Thyroid gland (tissue), 4 donors: ENCODE measurements at regions not wholly inside any gene's neighbourhood (a gene's known extent, or its start where the extent isn't known, plus 50 kb on each side); places are given as distances from the start of the nearest gene placed in this dataset.
"Not testable (repeated sequence)": the region's sequence is repeated elsewhere in the genome, so short reads cannot be mapped to it uniquely, and the experiment has no call there.

Experiments used
- POLR2A ChIP-seq, 2 donors: fragments of 450-650 bp; IDR thresholded peaks; one replicate each; pipeline ENCODE4 v1.6.1; 2017; ENCODE audit warnings: antibody characterized with exemption in 2 of 2, mild to moderate bottlenecking in 2 of 2, moderate library complexity in 1 of 2
- TF ChIP-seq, protein P1 (sequence below), 6 experiments: fragments of 200-600 bp in 3 of 6; fragments of 450-650 bp in 3 of 6; sonication (generic) in 3 of 6; IDR thresholded peaks; one replicate each; pipeline ENCODE4 v1.5.1; 2016 to 2019; ENCODE audit warnings: antibody characterized with exemption in 6 of 6, mild to moderate bottlenecking in 2 of 6, inconsistent platforms in 1 of 6, moderate library complexity in 1 of 6

DNA sequence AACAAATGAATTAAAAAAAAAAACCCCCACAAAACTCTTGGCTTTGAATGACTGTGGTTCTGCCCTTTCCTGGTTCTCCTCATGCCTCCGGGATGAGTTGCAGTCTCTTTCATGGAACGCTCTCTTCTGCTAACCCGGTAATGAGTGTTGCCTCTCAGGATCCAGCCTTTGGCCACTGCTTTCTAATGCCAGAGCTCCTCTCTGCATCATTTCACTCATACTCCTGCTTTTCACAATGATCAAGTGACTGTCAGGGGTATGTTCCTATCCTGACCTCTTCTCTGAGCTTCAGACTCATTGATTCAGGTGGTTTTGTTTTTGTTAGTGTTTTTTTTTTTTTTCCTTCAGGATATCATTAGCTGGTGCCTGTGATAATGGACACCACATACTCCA is 230.2 kb downstream of the OPA1 start:
- TF ChIP-seq, protein P1, sequence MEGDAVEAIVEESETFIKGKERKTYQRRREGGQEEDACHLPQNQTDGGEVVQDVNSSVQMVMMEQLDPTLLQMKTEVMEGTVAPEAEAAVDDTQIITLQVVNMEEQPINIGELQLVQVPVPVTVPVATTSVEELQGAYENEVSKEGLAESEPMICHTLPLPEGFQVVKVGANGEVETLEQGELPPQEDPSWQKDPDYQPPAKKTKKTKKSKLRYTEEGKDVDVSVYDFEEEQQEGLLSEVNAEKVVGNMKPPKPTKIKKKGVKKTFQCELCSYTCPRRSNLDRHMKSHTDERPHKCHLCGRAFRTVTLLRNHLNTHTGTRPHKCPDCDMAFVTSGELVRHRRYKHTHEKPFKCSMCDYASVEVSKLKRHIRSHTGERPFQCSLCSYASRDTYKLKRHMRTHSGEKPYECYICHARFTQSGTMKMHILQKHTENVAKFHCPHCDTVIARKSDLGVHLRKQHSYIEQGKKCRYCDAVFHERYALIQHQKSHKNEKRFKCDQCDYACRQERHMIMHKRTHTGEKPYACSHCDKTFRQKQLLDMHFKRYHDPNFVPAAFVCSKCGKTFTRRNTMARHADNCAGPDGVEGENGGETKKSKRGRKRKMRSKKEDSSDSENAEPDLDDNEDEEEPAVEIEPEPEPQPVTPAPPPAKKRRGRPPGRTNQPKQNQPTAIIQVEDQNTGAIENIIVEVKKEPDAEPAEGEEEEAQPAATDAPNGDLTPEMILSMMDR (IDR thresholded peaks at IDR 0.05): not testable (repeated sequence)
- TF ChIP-seq POLR2A (IDR thresholded peaks at IDR 0.05): not testable (repeated sequence)
